ENCODE measurements at regions not wholly inside any gene's neighbourhood (a gene's known extent, or its start where the extent isn't known, plus 50 kb on each side); places are given as distances from the start of the nearest gene placed in this dataset.

DNA sequence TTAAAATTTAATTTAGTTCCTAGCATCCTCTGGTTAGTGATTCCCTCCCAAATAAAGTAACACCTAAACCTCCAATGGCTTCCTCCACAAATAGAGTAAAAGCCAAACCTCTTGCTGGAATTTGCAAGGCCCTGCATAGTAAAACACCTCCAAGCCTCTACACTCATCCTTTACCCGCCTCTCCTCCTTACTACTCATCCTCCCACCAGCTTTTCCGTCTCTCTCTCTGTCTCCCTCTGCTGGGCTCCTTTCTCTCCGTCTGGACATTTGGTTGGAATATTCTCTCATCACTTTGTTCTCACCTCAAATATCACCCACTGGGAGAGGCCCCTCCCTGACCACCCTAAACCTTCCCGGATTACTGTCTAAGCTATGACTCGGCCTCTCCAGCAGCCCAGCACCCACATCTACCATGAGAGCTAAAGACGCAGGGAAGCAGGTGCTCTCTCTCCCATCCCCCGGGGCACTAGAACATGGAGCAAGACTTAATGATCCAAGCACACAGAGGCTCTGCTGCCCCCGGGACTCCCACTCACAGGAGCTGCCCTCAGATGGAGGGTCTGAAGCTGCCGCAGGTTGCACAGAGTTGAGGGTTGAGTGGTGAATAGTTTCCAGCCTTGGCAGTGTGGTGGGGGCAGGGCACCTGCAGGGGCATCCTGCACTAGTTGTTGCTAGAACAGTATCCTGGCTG, 167.2 kb downstream of the FBXO15 start:
- 70 to 77% methylated on average over 9 of the region's 9 CpGs for WGBS, 2 donors
- no peak for DNase-seq (ENCODE audit: low spot score in 2 of 2)

DNA sequence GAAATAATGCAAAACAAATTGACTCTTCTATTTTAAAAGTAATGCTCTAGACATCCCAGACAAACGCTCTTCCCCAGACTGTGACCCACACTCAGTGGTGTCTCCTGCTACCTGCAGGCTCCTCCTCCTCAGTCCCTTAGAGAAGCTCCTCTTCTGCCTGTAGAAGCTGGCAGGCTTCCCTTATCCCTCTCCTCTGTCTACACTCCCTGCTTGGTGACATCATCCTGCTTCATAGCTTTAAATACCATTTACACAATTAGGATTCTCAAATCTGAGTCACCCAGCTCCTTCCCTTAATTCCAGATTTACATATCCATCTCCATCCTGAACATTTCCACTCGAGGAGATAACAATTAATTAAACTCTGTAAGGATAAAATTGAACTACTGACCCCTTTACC, 167.9 kb downstream of the FBXO15 start:
- no peak for TF ChIP-seq POLR2A (IDR thresholded peaks at IDR 0.05)
- TF ChIP-seq, protein P1, sequence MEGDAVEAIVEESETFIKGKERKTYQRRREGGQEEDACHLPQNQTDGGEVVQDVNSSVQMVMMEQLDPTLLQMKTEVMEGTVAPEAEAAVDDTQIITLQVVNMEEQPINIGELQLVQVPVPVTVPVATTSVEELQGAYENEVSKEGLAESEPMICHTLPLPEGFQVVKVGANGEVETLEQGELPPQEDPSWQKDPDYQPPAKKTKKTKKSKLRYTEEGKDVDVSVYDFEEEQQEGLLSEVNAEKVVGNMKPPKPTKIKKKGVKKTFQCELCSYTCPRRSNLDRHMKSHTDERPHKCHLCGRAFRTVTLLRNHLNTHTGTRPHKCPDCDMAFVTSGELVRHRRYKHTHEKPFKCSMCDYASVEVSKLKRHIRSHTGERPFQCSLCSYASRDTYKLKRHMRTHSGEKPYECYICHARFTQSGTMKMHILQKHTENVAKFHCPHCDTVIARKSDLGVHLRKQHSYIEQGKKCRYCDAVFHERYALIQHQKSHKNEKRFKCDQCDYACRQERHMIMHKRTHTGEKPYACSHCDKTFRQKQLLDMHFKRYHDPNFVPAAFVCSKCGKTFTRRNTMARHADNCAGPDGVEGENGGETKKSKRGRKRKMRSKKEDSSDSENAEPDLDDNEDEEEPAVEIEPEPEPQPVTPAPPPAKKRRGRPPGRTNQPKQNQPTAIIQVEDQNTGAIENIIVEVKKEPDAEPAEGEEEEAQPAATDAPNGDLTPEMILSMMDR (IDR thresholded peaks at IDR 0.05): no peak

More for the DNA sequence above, 167.2 kb downstream of the FBXO15 start:
- H3K4me3 ChIP-seq (ENCODE audit: low read depth, poor library complexity, severe bottlenecking): no peak overlapping the region
- TF ChIP-seq, protein P1 (IDR thresholded peaks at IDR 0.05): no peak
- TF ChIP-seq POLR2A (IDR thresholded peaks at IDR 0.05): no peak
- intact Hi-C loops (cut with DNase I; ENCODE audit: low total_unique reads): no loop called here

DNA sequence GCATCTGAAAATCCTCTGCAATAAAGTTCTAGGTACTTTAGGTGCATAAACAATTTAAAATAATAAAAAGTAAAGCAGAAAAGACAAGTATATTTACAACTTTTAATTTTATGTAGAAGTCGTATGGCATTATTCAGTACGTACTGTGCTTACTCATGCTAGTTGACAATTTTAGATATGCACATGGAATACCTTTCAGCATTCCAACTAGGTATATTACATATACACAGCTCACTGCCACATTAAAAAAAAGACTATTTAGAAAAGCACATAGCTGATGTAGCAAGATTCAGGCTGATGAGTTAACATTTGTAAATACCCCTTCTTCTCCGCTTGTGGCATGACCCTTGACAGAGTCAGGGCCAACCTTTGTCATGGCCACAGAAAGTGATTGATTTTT, 171.2 kb downstream of the FBXO15 start:
- no peak overlapping the region for H3K4me3 ChIP-seq (ENCODE audit: low read depth, poor library complexity, severe bottlenecking)
- intact Hi-C loops (cut with DNase I; ENCODE audit: low total_unique reads): no loop called here
- no peak for TF ChIP-seq POLR2A (IDR thresholded peaks at IDR 0.05)
- TF ChIP-seq, protein P1 (IDR thresholded peaks at IDR 0.05): no peak
- WGBS, 2 donors: 76 to 89% methylated on average over 3 of the region's 3 CpGs
- no peak for DNase-seq (ENCODE audit: low spot score in 2 of 2)

More for the DNA sequence above, 167.9 kb downstream of the FBXO15 start:
- 48 to 53% methylated on average over 2 of the region's 2 CpGs for WGBS, 2 donors
- DNase-seq (ENCODE audit: low spot score in 2 of 2): no peak
- H3K4me3 ChIP-seq (ENCODE audit: low read depth, poor library complexity, severe bottlenecking): no peak overlapping the region
- intact Hi-C loops (cut with DNase I; ENCODE audit: low total_unique reads): no loop called here

DNA sequence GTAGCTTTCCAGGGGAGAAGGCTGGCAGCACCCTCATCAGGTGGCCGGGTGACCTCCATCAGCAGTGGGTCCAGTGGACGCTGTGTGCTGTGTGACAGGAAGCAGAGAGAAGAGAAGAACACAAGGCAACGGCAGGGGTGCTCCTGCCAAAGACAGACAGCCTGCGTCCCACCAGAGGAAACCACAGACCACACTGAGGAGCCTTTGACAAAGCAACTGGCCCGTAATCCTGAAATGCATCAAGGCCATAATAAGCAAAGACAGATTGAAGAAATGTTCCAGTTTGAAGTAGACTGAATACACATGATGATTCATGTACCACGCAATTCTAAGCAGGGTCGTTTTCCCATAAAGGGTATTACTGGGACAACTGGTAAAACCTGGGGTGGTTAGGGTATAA, 172.4 kb downstream of the FBXO15 start:
- TF ChIP-seq POLR2A (IDR thresholded peaks at IDR 0.05): no peak
- TF ChIP-seq, protein P1 (IDR thresholded peaks at IDR 0.05): no peak
- intact Hi-C loops (cut with DNase I; ENCODE audit: low total_unique reads): no loop called here
- WGBS, 2 donors: 61 to 69% methylated on average over 7 of the region's 7 CpGs
- H3K4me3 ChIP-seq (ENCODE audit: low read depth, poor library complexity, severe bottlenecking): no peak overlapping the region
- no peak for DNase-seq (ENCODE audit: low spot score in 2 of 2)

DNA sequence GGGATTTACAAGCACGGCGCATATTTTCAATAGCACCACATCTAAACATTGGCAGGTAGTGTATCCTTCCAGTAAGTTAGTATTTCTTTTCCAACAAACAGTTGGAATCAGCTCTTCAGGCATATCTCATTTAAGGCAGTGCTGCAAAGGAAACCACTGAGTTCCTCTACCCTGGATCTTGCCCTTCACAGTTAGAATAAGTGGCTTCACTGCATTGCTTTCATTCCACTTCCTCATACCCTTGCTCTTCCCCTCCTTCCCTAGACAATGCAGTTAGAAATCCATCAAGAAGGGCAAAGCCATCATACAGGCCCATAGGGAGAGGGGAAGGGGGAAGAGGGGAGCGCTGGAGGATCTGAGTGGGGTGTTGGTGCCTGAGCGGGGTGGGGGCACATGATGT, 173.7 kb downstream of the FBXO15 start:
- intact Hi-C loops (cut with DNase I; ENCODE audit: low total_unique reads): no loop called here

More for the DNA sequence above, 173.7 kb downstream of the FBXO15 start:
- no peak for TF ChIP-seq POLR2A (IDR thresholded peaks at IDR 0.05)
- TF ChIP-seq, protein P1 (IDR thresholded peaks at IDR 0.05): no peak
- 89 to 96% methylated on average over 4 of the region's 4 CpGs for WGBS, 2 donors
- no peak overlapping the region for H3K4me3 ChIP-seq (ENCODE audit: low read depth, poor library complexity, severe bottlenecking)
- no peak for DNase-seq (ENCODE audit: low spot score in 2 of 2)
